ENCODE measurements at regions not wholly inside any gene's neighbourhood (a gene's known extent, or its start where the extent isn't known, plus 50 kb on each side); places are given as distances from the start of the nearest gene placed in this dataset.
A peak's percentile ranks its signal among the peaks of the same experiment; 100 is the strongest.

DNA sequence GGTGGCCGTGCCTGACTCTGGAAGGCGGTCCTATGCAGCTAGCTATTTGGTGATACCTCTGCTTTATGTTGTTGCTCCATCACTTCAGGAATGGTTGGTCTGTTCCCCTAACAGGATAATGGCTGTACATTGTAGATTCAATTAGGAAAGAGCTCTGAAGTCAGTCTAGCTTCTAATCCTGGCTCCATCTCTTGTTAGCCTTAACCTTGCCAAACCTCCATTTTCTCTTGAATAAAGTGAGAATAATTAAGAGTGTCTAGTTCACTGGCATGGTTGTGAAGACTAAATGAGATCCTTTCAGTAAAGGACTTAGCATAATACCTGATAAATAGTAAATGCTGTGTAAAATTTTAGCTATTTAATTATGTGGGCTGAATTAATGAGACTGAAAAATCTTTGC, 262.5 kb upstream of the ARHGAP20 start:
- FAIRE-seq, result no peak

DNA sequence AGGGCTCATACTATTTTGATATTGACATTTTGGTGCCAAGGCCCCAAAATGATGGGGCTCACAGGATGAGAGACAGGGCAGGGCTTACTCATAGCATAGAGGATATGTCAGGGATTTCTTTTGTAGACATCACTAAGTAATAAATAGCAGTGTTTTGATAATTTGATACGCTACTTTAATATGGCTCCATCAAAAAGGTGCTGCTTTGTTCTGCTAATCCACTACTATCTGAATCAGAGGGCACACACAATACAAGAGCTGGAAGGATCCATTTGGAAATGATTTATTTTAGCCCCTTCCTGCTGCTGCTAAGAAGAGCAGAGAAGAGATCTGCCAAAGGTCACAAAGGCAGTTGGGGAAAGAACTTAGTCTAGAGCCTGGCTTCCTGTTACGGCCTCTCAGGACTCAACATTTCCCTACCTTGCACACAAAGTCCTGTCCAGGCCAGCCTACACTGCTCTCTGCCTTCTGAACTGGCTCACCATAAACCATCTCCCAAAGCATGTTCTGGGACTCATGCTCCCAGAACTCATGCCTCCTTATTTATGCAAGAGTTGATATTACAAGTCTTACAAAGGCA, 261.3 kb upstream of the ARHGAP20 start:
- FAIRE-seq, result no peak

GRCh38 chr11:110972640-110973039, 260.4 kb upstream of the ARHGAP20 start:
- no peak for FAIRE-seq

- no peak for FAIRE-seq
Measured at GRCh38 chr11:110972106-110972505, 259.9 kb upstream of the ARHGAP20 start.

DNA sequence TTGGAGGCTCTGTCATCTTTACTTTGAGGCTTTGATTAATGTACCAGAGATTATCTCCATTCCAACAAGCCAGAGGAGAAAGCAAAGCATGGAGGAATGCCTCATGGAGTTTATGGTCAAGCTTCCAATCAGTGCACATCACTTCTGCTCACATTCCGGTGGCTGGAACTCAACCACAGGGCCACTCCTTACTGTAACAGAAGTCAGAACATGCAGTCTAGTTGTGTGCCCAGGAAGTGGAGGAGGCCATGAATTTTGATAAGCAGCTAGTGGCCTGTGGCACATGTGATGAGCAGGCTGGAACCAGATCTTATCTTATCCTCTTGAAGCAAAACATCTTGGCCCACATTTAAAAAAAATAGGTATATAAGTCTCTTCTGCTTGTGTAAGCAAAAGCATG, 258.9 kb upstream of the ARHGAP20 start:
- FAIRE-seq, result no peak

GRCh38 chr11:110968348-110969062, 256.3 kb upstream of the ARHGAP20 start:
- FAIRE-seq, result no peak

- no peak for FAIRE-seq
Measured at GRCh38 chr11:110966131-110966530, 253.9 kb upstream of the ARHGAP20 start.

DNA sequence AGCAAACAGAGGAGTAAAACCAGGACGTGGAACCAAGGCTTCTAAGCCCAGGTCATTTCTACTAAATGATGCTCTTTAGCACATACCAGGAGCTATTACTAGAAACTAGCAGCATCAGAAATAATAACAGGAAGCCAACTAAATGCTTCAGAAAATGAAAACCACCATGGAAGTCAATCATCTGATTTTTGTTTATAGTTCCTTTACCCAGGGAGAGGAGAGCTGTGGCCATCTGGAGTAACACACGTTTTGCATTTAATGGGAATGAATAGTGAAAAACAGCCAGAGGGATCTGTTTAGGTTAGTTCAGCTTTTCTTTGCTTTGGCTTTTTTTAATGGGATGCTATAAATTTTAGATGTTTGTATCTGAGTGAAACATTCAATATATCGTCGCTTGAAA, 250.7 kb upstream of the ARHGAP20 start:
- FAIRE-seq, result no peak

DNA sequence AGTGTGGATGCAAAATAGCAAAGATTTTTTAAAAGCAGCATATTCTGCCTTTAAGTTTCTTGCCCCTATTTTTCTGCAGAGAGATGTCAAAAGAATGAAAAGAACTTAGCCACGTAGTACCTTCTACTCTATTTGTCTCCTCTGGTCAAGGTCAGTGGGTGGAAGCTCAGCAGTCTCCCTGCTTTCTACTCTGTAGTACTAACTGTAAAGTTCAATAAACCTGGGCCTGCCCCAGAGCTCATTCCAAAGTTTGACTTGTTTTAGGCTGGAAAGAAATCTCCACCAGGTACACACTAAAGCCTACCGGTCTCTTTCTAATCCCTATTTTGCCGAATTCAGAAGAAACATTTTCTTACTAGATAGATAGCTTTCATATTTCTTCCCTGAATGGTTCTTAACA, 247.9 kb upstream of the ARHGAP20 start:
- no peak for FAIRE-seq

DNA sequence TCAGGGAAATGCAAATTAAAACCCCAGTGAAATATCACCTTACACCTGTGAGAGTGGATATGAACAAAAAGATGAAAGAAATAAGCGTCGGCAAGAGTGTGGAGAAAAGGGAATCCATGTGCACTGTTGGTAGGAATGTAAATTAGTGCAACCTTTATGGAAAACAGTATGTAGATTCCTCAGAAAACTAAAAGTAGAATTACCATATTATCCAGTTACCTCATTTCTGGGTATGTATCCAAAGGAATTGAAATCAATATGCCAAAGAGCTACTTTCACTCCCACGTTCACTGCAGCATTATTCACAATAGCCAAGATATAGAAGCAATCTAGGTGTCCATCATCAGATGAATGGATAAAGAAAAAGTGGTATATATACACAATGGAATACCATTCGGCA, 246.0 kb upstream of the ARHGAP20 start:
- no peak for FAIRE-seq

GRCh38 chr11:110955776-110956175, 243.5 kb upstream of the ARHGAP20 start:
- no peak for FAIRE-seq

GRCh38 chr11:110951950-110952503, 239.8 kb upstream of the ARHGAP20 start:
- FAIRE-seq, result peak; percentile 14

- FAIRE-seq, result no peak
Measured at GRCh38 chr11:110951037-110951949, 239.1 kb upstream of the ARHGAP20 start.

GRCh38 chr11:110948112-110948511, 235.9 kb upstream of the ARHGAP20 start:
- FAIRE-seq, result no peak

DNA sequence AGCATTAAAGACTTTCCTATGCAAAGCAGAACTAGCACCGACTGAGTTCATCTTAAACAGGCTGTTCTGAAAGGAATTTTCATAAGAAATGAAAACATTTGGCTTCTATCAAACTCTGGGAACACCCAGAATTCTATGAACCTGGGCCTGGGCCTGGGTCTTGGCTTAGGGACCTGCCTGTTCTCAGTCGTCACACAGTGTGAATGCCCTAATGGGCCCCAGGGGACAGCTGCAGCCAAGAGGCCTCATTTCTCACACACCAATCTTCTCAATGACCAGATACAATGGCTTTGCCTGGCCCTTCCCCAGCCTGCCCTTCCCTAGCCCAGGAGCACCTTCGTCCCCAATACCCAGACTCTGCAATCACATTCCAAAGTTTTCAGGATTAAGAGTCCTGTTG, 234.9 kb upstream of the ARHGAP20 start:
- FAIRE-seq, result no peak

DNA sequence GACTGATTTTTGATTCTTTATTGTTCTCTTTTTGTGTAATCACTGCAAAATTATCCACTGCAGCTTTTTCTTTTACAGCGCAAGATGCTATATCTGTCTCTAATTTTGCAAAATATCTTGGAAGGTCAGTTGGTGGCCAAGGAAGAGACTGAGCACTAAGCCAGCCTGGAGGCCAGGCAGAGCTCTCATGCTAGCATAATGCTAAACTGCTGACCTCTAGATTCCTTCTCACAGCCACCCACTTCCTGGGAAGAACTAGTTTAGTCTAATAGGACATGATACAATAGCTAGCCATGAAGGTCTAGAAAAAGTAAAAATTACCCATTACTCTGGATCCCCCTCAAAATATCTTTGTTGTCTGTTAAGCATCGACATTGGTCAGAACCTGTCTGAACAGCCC, 227.2 kb upstream of the ARHGAP20 start:
- no peak for FAIRE-seq

- no peak for FAIRE-seq
Measured at GRCh38 chr11:110935018-110935640, 222.9 kb upstream of the ARHGAP20 start.

- FAIRE-seq, result no peak
Measured at GRCh38 chr11:110929129-110929528, 216.9 kb upstream of the ARHGAP20 start.

DNA sequence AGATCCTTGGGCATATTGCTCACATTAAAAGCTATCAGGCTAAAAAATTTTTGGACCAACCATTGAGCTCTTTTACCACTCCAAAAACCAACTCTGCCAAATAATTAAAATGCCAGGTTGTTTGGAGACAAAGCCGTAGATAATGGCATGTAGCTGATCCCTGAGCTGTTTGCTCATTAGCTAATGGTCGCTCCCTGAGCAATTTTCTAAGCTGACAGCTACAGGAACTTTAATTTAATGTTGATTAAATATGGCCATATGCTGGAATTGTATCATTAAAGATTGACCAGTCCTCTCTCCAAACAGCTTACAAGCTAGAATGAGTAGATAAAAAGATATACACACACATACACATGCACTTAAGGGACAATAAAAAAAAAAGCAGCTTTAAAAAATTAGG, 216.2 kb upstream of the ARHGAP20 start:
- no peak for FAIRE-seq

DNA sequence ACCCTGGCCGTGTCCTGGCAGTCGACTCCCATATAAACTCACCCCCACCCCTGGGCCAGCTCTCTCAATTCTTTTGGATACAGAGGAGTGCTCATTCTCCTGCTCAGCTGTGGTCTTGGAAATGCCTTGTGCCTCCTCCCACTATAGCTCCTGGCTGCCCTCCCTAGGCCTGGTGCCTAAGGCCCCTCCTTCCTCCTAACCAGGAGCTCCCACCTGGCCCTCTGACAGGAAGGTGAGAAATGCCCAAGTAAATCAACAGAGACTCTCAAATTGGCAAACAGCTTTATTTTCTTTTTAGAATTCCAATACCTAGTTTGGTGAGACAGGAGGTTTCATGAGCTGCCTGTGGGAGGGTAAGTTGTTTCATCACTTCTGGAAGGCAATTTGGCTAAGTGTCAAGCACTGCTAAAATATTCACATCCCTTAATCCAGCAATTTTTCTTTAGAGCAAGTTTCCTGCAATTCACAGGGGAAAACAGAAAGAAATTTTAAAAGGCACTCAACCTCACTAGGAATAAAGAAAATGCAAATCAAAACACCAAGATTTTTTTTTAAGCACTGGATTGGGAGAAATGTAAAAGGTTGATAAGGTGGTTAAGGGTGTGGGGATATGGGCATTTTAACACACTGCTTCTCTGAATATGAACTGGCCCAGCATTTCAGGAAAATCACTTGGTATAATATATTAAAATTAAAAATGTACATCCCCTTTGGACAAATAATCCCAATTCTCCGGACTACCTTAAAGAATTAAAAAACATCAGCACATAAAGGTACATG, 209.7 kb upstream of the ARHGAP20 start:
- FAIRE-seq, result no peak

DNA sequence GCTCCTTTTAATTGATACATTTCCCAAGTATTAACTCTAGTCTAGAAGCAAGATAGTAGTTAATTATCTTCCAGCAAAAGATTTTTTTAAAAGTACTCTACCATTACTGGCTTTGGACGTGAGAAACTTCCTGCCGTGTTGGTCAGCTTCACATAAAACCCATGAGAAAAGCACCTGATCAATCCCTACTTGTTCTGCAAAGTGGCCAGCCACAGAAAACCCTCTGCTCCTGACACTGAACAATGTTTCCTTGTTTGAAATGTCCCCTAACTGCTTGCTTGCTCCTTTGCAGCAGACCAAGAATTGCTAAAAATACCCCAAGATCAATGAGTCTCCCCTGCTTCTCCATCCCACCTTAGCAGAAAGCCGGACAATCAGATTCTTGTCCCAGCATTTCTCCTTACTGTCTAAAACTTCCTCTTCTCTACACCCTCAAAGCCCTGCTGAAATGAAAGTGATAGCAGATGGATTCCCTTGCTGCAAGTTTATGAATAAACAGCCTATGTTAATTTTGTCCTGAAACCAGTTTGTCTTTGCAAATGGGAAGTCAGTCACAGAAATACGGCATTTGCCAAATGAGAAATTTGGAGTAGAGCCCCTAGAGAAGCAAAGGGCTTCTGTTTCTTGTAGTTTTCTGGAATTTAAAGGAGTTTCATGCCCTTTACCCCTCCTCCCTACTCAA, 207.1 kb upstream of the ARHGAP20 start:
- no peak for FAIRE-seq

GRCh38 chr11:110918351-110918750, 206.1 kb upstream of the ARHGAP20 start:
- FAIRE-seq, result no peak

Measured in colon (tissue), 2 donors.